Hepatocyte (in vitro differentiated cells): ENCODE measurements at regions not wholly inside any gene's neighbourhood (a gene's known extent, or its start where the extent isn't known, plus 50 kb on each side); places are given as distances from the start of the nearest gene placed in this dataset.

Source experiments
- CTCF ChIP-seq: fragments of 200-600 bp; sonication (generic); IDR thresholded peaks from 2 replicates; pipeline ENCODE4 v1.5.1; 2016; ENCODE audit warnings: antibody characterized with exemption, mild to moderate bottlenecking; ENCODE audit not compliant: poor library complexity
- EZH2 ChIP-seq: fragments of 200-600 bp; sonication (generic); IDR thresholded peaks from 2 replicates; pipeline ENCODE4 v1.6.1; 2016; ENCODE audit warnings: antibody characterized with exemption, mild to moderate bottlenecking, borderline replicate concordance

- TF ChIP-seq CTCF (no peak), EZH2 (no peak)
Observed at GRCh38 chr4:57424232-57424897, 314.2 kb upstream of the IGFBP7 start.
